ENCODE measurements at regions not wholly inside any gene's neighbourhood (a gene's known extent, or its start where the extent isn't known, plus 50 kb on each side); places are given as distances from the start of the nearest gene placed in this dataset.

DNA sequence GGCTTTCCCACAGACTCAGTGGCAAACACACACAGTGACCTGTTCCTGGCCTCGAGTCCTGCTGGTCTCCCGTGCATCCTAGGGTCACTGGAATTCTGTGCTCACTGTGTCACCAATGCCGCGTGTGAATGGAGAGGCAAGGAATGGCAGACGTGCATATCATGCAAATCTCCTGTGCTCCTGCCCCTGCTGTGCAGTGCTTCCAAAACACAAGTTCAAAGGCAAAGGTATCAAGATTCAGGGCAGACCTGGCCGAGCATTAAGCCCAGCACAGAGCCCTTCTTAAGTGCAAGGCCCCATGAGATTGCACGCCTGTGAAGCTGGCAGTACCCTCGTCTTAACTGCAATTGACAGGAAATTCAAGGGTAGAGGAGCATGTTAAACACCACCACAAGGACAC lies 129.1 kb downstream of the NDUFA10 start (continued):
- TF ChIP-seq ZNF462 (CRISPR knock-in tag; IDR thresholded peaks at IDR 0.05) (no peak), CREB1 (CRISPR knock-in tag; IDR thresholded peaks at IDR 0.05; ENCODE audit: low read depth) (no peak), STAT1 (IDR thresholded peaks at IDR 0.05; ENCODE audit: unreplicated experiment) (no peak)

GRCh38 chr2:239895669-239896068 lies 129.5 kb downstream of the NDUFA10 start:
- no peaks in the 10 kb centered on the region for H3F3A ChIP-seq (replicated peaks; ENCODE audit: low read depth)
- H3K36me3 Mint-ChIP-seq (ENCODE audit: low read depth) = peaks cover 3% of the 10 kb centered on the region; the same call in 1 of the 3 replicates
- peaks cover 9% of the 10 kb centered on the region; the same call in 1 of the 2 replicates for H3K4me1 ChIP-seq (ENCODE audit: insufficient read depth)
- peaks cover 17% of the 10 kb centered on the region for H3K27me3 Mint-ChIP-seq (ENCODE audit: insufficient read depth, low read depth, poor library complexity)
- no peak for DNase-seq (ENCODE audit: low spot score)
- no peak overlapping the region for H3K4me3 Mint-ChIP-seq
- no peaks in the 10 kb centered on the region for H3K27me3 ChIP-seq (ENCODE audit: insufficient read depth)
- no peaks in the 10 kb centered on the region for H3K36me3 ChIP-seq (ENCODE audit: insufficient read depth)
- no peak overlapping the region for H2AFZ ChIP-seq
- no peak overlapping the region for H3K4me3 ChIP-seq
- no peaks in the 10 kb centered on the region for H4K20me1 ChIP-seq (replicated peaks; ENCODE audit: insufficient read depth)
- H3K4me2 ChIP-seq = no peak overlapping the region
- H3K27ac ChIP-seq (ENCODE audit: low read depth) = no peak overlapping the region
- H3K79me2 ChIP-seq (replicated peaks; ENCODE audit: insufficient read depth) = no peaks in the 10 kb centered on the region
- ATAC-seq = no peak
- no peak overlapping the region for H3K27ac Mint-ChIP-seq
- peaks cover 14% of the 10 kb centered on the region for H3K4me1 Mint-ChIP-seq
- H3K9me3 Mint-ChIP-seq = peaks cover 8% of the 10 kb centered on the region
- H3K9me2 ChIP-seq (ENCODE audit: insufficient read depth) = peaks cover 1% of the 10 kb centered on the region
- TF ChIP-seq NANOG (IDR thresholded peaks at IDR 0.05; ENCODE audit: borderline replicate concordance) (no peak), EZH2 (IDR thresholded peaks at IDR 0.05; ENCODE audit: low read depth, unreplicated experiment) (no peak), REST (IDR thresholded peaks at IDR 0.05; ENCODE audit: unreplicated experiment) (no peak), ZNF462 (CRISPR knock-in tag; IDR thresholded peaks at IDR 0.05) (no peak)
